ENCODE measurements at regions not wholly inside any gene's neighbourhood (a gene's known extent, or its start where the extent isn't known, plus 50 kb on each side); places are given as distances from the start of the nearest gene placed in this dataset.
A peak's percentile ranks its signal among the peaks of the same experiment; 100 is the strongest.

- Mint-ChIP-seq H3K9me3 (ENCODE audit: unreplicated experiment) (no peaks in the 10 kb centered on the region), H3K4me1 (ENCODE audit: low read depth, unreplicated experiment) (no peaks in the 10 kb centered on the region), H3K36me3 (ENCODE audit: insufficient read depth, unreplicated experiment) (no peaks in the 10 kb centered on the region), H3K27ac (ENCODE audit: unreplicated experiment) (no peak overlapping the region), H3K4me3 (ENCODE audit: unreplicated experiment) (no peak overlapping the region), H3K27me3 (ENCODE audit: insufficient read depth, unreplicated experiment) (peaks cover 3% of the 10 kb centered on the region)
- H3K4me3 ChIP-seq (ENCODE audit: low read depth, low read length): no peak overlapping the region
- no peaks in the 10 kb centered on the region for H3K9me3 ChIP-seq
- no peaks in the 10 kb centered on the region for H3K36me3 ChIP-seq (ENCODE audit: control insufficient read depth, insufficient read depth, low read length)
- no peaks in the 10 kb centered on the region for H3K27me3 ChIP-seq (replicated peaks; ENCODE audit: control insufficient read depth, insufficient read depth, low read length)
- ChIA-PET POLR2A (no interaction called here), CTCF (no interaction called here)
- no peak for DNase-seq
- no peak for TF ChIP-seq CTCF (IDR thresholded peaks at IDR 0.05; ENCODE audit: insufficient read depth in 1 of 2, low read depth in 1 of 2, low read length in 1 of 2, severe bottlenecking in 1 of 2, unreplicated experiment in 1 of 2)
- no TSS peak for BruUV-seq (replicated peaks)
- intact Hi-C loops (cut with micrococcal nuclease; ENCODE audit: unreplicated experiment): loop anchor here (10.0 kb wide), 1 partner anchor 392 kb away; no protein-coding TSS in a partner anchor
- H3K4me1 ChIP-seq: no peaks in the 10 kb centered on the region
These were observed 366.4 kb upstream of the ZP4 start for GRCh38 chr1:238257018-238257621.

GRCh38 chr1:238254935-238255334, 364.2 kb upstream of the ZP4 start:
- no peak for DNase-seq
- intact Hi-C loops (cut with micrococcal nuclease; ENCODE audit: unreplicated experiment): loop anchor here (5.0 to 10.0 kb wide), 2 partner anchors 390 to 437 kb away; no protein-coding TSS in a partner anchor
- TF ChIP-seq CTCF (IDR thresholded peaks at IDR 0.05; ENCODE audit: insufficient read depth in 1 of 2, low read depth in 1 of 2, low read length in 1 of 2, severe bottlenecking in 1 of 2, unreplicated experiment in 1 of 2): no peak
- Histone ChIP-seq H3K4me3 (ENCODE audit: low read depth, low read length) (no peak overlapping the region), H3K4me1 (no peaks in the 10 kb centered on the region), H3K9me3 (no peaks in the 10 kb centered on the region), H3K36me3 (ENCODE audit: control insufficient read depth, insufficient read depth, low read length) (no peaks in the 10 kb centered on the region), H3K27me3 (replicated peaks; ENCODE audit: control insufficient read depth, insufficient read depth, low read length) (no peaks in the 10 kb centered on the region)
- no peak overlapping the region for H3K27ac Mint-ChIP-seq (ENCODE audit: unreplicated experiment)
- no peaks in the 10 kb centered on the region for H3K4me1 Mint-ChIP-seq (ENCODE audit: low read depth, unreplicated experiment)
- ChIA-PET POLR2A (no interaction called here), CTCF (no interaction called here)
- no peaks in the 10 kb centered on the region for H3K36me3 Mint-ChIP-seq (ENCODE audit: insufficient read depth, unreplicated experiment)
- H3K4me3 Mint-ChIP-seq (ENCODE audit: unreplicated experiment): no peak overlapping the region
- H3K9me3 Mint-ChIP-seq (ENCODE audit: unreplicated experiment): no peaks in the 10 kb centered on the region
- peaks cover 5% of the 10 kb centered on the region for H3K27me3 Mint-ChIP-seq (ENCODE audit: insufficient read depth, unreplicated experiment)
- BruUV-seq (replicated peaks): no TSS peak

GRCh38 chr1:238252033-238252802, 361.5 kb upstream of the ZP4 start:
- intact Hi-C loops (cut with micrococcal nuclease; ENCODE audit: unreplicated experiment): loop anchor here (1.0 to 10.0 kb wide), 4 partner anchors 177 to 699 kb away; no protein-coding TSS in a partner anchor
- POLR2A ChIA-PET: no interaction called here
- Mint-ChIP-seq H3K36me3 (ENCODE audit: insufficient read depth, unreplicated experiment) (no peaks in the 10 kb centered on the region), H3K27me3 (ENCODE audit: insufficient read depth, unreplicated experiment) (peaks cover 5% of the 10 kb centered on the region), H3K9me3 (ENCODE audit: unreplicated experiment) (no peaks in the 10 kb centered on the region), H3K4me1 (ENCODE audit: low read depth, unreplicated experiment) (no peaks in the 10 kb centered on the region), H3K4me3 (ENCODE audit: unreplicated experiment) (no peak overlapping the region), H3K27ac (ENCODE audit: unreplicated experiment) (no peak overlapping the region)
- BruUV-seq (replicated peaks): no TSS peak
- H3K4me1 ChIP-seq: no peaks in the 10 kb centered on the region
- H3K9me3 ChIP-seq: no peaks in the 10 kb centered on the region
- no peak overlapping the region for H3K4me3 ChIP-seq (ENCODE audit: low read depth, low read length)
- CTCF ChIA-PET: no interaction called here
- DNase-seq: peak; percentile 45 to 48
- TF ChIP-seq CTCF (IDR thresholded peaks at IDR 0.05; ENCODE audit: insufficient read depth in 1 of 2, low read depth in 1 of 2, low read length in 1 of 2, severe bottlenecking in 1 of 2, unreplicated experiment in 1 of 2): peak; percentile 49
- H3K27me3 ChIP-seq (replicated peaks; ENCODE audit: control insufficient read depth, insufficient read depth, low read length): no peaks in the 10 kb centered on the region
- no peaks in the 10 kb centered on the region for H3K36me3 ChIP-seq (ENCODE audit: control insufficient read depth, insufficient read depth, low read length)

All from Caco-2 (cell line).